Lung microvascular endothelial cell (primary cell): ENCODE measurements at regions not wholly inside any gene's neighbourhood (a gene's known extent, or its start where the extent isn't known, plus 50 kb on each side); places are given as distances from the start of the nearest gene placed in this dataset.

ENCODE experiments used
- DNase-seq, 2 donors: peaks; one replicate each; pipeline versions ENCODE4 v3.0.0 to v3.0.0-alpha.2; 2010; ENCODE audit warnings: low read depth in 2 of 2

GRCh38 chr5:3284506-3284905, 311.1 kb upstream of the IRX1 start:
- no peak for DNase-seq

- DNase-seq = no peak
Observed at GRCh38 chr5:3282841-3283240, 312.8 kb upstream of the IRX1 start.

- DNase-seq = no peak
Observed at GRCh38 chr5:3281366-3281765, 314.3 kb upstream of the IRX1 start.

- DNase-seq = no peak
Observed at GRCh38 chr5:3278643-3279042, 317.0 kb upstream of the IRX1 start.

GRCh38 chr5:3277590-3278196, 317.9 kb upstream of the IRX1 start:
- DNase-seq = no peak

GRCh38 chr5:3276896-3277295, 318.7 kb upstream of the IRX1 start:
- DNase-seq = no peak

GRCh38 chr5:3269395-3270169, 326.1 kb upstream of the IRX1 start:
- no peak for DNase-seq

- DNase-seq = no peak
Observed at GRCh38 chr5:3268760-3269330, 326.8 kb upstream of the IRX1 start.

- DNase-seq = no peak
Observed at GRCh38 chr5:3266861-3267260, 328.8 kb upstream of the IRX1 start.

GRCh38 chr5:3265936-3266335, 329.7 kb upstream of the IRX1 start:
- DNase-seq = no peak

- no peak for DNase-seq
Observed at GRCh38 chr5:3265131-3265885, 330.3 kb upstream of the IRX1 start.

GRCh38 chr5:3262451-3262850, 333.2 kb upstream of the IRX1 start:
- no peak for DNase-seq

GRCh38 chr5:3261081-3261480, 334.6 kb upstream of the IRX1 start:
- no peak for DNase-seq

GRCh38 chr5:3258050-3258449, 337.6 kb upstream of the IRX1 start:
- no peak for DNase-seq

- no peak for DNase-seq
Observed at GRCh38 chr5:3252235-3252634, 343.4 kb upstream of the IRX1 start.

- no peak for DNase-seq
Observed at GRCh38 chr5:3251784-3252183, 343.8 kb upstream of the IRX1 start.

GRCh38 chr5:3249401-3249800, 346.2 kb upstream of the IRX1 start:
- no peak for DNase-seq

GRCh38 chr5:3237276-3237868, 358.3 kb upstream of the IRX1 start:
- no peak for DNase-seq

GRCh38 chr5:3234566-3234965, 361.1 kb upstream of the IRX1 start:
- DNase-seq = no peak

- DNase-seq = no peak
Observed at GRCh38 chr5:3230941-3231340, 364.7 kb upstream of the IRX1 start.

GRCh38 chr5:3230254-3230653, 365.4 kb upstream of the IRX1 start:
- no peak for DNase-seq
